GM12878 (cell line): ENCODE measurements at regions not wholly inside any gene's neighbourhood (a gene's known extent, or its start where the extent isn't known, plus 50 kb on each side); places are given as distances from the start of the nearest gene placed in this dataset.

Source experiments
- BCL11A ChIP-seq: IDR thresholded peaks from 2 replicates; pipeline ENCODE4 v1.6.1; 2011; ENCODE audit warnings: low read depth, low read length
- CUX1 ChIP-seq: IDR thresholded peaks from 2 replicates; pipeline ENCODE4 v1.6.1; 2012; ENCODE audit warnings: improper control_type of control experiment, low read depth, low read length; ENCODE audit not compliant: insufficient replicate concordance
- DPF2 ChIP-seq: fragments of 450-650 bp; IDR thresholded peaks from 2 replicates; pipeline ENCODE4 v1.6.1; 2017; ENCODE audit warnings: mild to moderate bottlenecking
- JUND ChIP-seq: IDR thresholded peaks from 2 replicates; pipeline ENCODE4 v1.6.1; 2012; ENCODE audit warnings: low read depth, mild to moderate bottlenecking, low read length, improper control_type of control experiment, moderate library complexity
- LARP7 ChIP-seq: fragments of 450-650 bp; IDR thresholded peaks from 2 replicates; pipeline ENCODE4 v1.6.1; 2017; ENCODE audit warnings: mild to moderate bottlenecking
- MEF2B ChIP-seq: fragments of 450-650 bp; IDR thresholded peaks from 2 replicates; pipeline ENCODE4 v1.6.1; 2018; ENCODE audit warnings: mild to moderate bottlenecking, moderate library complexity; ENCODE audit not compliant: partially characterized antibody, poor library complexity, severe bottlenecking
- MTA2 ChIP-seq: fragments of 450-650 bp; IDR thresholded peaks from 2 replicates; pipeline ENCODE4 v1.6.1; 2016; ENCODE audit warnings: low read depth, mild to moderate bottlenecking, moderate library complexity
- MYC ChIP-seq: IDR thresholded peaks from 2 replicates; pipeline ENCODE4 v1.6.1; 2011; ENCODE audit warnings: mild to moderate bottlenecking, low read length, moderate library complexity, inconsistent platforms; ENCODE audit not compliant: insufficient read depth, insufficient replicate concordance, insufficient read length, severe bottlenecking
- NR2F1 ChIP-seq: fragments of 450-650 bp; conservative IDR thresholded peaks from 2 replicates; pipeline ENCODE4 v1.6.1; 2017; ENCODE audit warnings: mild to moderate bottlenecking
- ZNF207 ChIP-seq: fragments of 450-650 bp; IDR thresholded peaks from 2 replicates; pipeline ENCODE4 v1.6.1; 2014; ENCODE audit warnings: antibody characterized with exemption, mild to moderate bottlenecking, borderline replicate concordance
- ZNF24 ChIP-seq: fragments of 450-650 bp; IDR thresholded peaks from 2 replicates; pipeline ENCODE4 v1.6.1; 2017; ENCODE audit warnings: antibody characterized with exemption, mild to moderate bottlenecking
- ZNF384 ChIP-seq: IDR thresholded peaks from 2 replicates; pipeline ENCODE4 v1.6.1; 2012; ENCODE audit warnings: low read depth, mild to moderate bottlenecking, low read length, improper control_type of control experiment, borderline replicate concordance
- TF ChIP-seq, protein P1 (sequence below): fragments of 450-650 bp; IDR thresholded peaks from 2 replicates; pipeline ENCODE4 v1.6.1; 2017; ENCODE audit warnings: mild to moderate bottlenecking, low read depth, inconsistent platforms; ENCODE audit not compliant: poor library complexity, severe bottlenecking

DNA sequence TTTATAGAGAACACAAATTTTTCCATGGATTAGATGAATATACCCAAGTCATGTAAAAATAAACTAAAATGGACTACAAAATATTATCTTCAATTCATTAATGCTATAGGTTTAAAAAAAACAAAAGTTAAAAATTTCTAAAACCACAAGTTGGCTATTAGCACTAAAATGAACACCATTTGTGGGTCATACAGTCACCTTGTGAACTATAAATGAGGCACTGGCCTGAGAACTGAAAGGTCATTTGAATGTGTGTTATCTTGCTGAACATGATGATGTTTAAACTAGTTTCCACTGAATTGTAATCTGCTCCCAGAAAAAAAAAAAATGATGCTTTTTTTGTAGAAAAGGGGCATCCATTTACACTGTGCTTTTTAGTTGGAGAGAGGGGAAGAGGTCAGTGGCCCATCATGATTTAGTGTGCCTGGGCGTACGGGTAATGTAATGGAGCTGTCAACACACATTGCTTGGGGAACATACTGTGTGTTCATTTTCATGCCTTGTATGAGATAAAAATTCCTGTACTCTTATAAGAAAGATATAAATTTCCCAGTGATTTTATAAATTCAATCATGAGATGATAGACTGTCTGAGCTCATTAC lies 96.6 kb upstream of the FKBP1C start (continued):
- TF ChIP-seq JUND (no peak), CUX1 (no peak), MYC (no peak), ZNF207 (no peak), LARP7 (no peak), BCL11A (peak; percentile 40; the same call in 1 of the 2 replicates), NR2F1 (peak; percentile 85), MEF2B (peak; percentile 26), MTA2 (peak; percentile 92), ZNF384 (peak; percentile 48; the same call in 1 of the 2 replicates), ZNF24 (peak; percentile 85), DPF2 (no peak)
- TF ChIP-seq, protein P1, sequence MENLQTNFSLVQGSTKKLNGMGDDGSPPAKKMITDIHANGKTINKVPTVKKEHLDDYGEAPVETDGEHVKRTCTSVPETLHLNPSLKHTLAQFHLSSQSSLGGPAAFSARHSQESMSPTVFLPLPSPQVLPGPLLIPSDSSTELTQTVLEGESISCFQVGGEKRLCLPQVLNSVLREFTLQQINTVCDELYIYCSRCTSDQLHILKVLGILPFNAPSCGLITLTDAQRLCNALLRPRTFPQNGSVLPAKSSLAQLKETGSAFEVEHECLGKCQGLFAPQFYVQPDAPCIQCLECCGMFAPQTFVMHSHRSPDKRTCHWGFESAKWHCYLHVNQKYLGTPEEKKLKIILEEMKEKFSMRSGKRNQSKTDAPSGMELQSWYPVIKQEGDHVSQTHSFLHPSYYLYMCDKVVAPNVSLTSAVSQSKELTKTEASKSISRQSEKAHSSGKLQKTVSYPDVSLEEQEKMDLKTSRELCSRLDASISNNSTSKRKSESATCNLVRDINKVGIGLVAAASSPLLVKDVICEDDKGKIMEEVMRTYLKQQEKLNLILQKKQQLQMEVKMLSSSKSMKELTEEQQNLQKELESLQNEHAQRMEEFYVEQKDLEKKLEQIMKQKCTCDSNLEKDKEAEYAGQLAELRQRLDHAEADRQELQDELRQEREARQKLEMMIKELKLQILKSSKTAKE, result peak; percentile 50
